ENCODE measurements at regions not wholly inside any gene's neighbourhood (a gene's known extent, or its start where the extent isn't known, plus 50 kb on each side); places are given as distances from the start of the nearest gene placed in this dataset.

- no peaks in the 10 kb centered on the region for H3K9me3 ChIP-seq (ENCODE audit: control insufficient read depth, low read depth, low read length)
- H2AFZ ChIP-seq (ENCODE audit: control insufficient read depth, low read length), result no peak overlapping the region
- FAIRE-seq (peak; percentile 75), DNase-seq (ENCODE audit: low read depth, low spot score) (peak; percentile 40)
- H3K27me3 ChIP-seq (ENCODE audit: control insufficient read depth, extremely low read depth, insufficient read depth, low read length), result no peaks in the 10 kb centered on the region
- TF ChIP-seq CTCF (optimal IDR thresholded peaks at IDR 0.05 in 1 of 3, IDR thresholded peaks at IDR 0.05 in 1 of 3, conservative IDR thresholded peaks at IDR 0.05 in 1 of 3; ENCODE audit: extremely low read depth in 1 of 3, insufficient read depth in 2 of 3, low read length in 3 of 3), result peak; percentile 86 to 98 (median 95)
- no peak for TF ChIP-seq EZH2 (IDR thresholded peaks at IDR 0.05; ENCODE audit: low read length)
- H3K4me1 ChIP-seq (ENCODE audit: control insufficient read depth, extremely low read depth, insufficient read depth, low read length), result no peaks in the 10 kb centered on the region
- H3K9ac ChIP-seq (ENCODE audit: control insufficient read depth, extremely low read depth, insufficient read depth, low read length), result no peak overlapping the region
- no peaks in the 10 kb centered on the region for H3K79me2 ChIP-seq (ENCODE audit: control insufficient read depth, insufficient read depth, low read length)
- no peaks in the 10 kb centered on the region for H3K9me1 ChIP-seq (ENCODE audit: control insufficient read depth, extremely low read depth, insufficient read depth, low read length)
- H4K20me1 ChIP-seq (ENCODE audit: control insufficient read depth, extremely low read depth, insufficient read depth, low read length), result no peaks in the 10 kb centered on the region
- H3K4me3 ChIP-seq (ENCODE audit: control insufficient read depth in 2 of 3, extremely low read depth in 1 of 3, insufficient read depth in 2 of 3, low read depth in 1 of 3, low read length in 3 of 3), result no peak overlapping the region
- no peak overlapping the region for H3K4me2 ChIP-seq (ENCODE audit: control insufficient read depth, extremely low read depth, insufficient read depth, low read depth, low read length)
- no peak overlapping the region for H3K27ac ChIP-seq (ENCODE audit: control insufficient read depth, insufficient read depth, low read length)
- H3K36me3 ChIP-seq (ENCODE audit: control insufficient read depth in 2 of 2, extremely low read depth in 1 of 2, insufficient read depth in 2 of 2, low read length in 2 of 2), result no peaks in the 10 kb centered on the region
- dilution Hi-C loops (cut with MboI; ENCODE audit: extremely low pct_ligation_motif_present, low sequenced_read_pairs), result no loop called here
Measured at GRCh38 chr4:12633053-12633651, 851.0 kb downstream of the RAB28 start.

GRCh38 chr4:12615822-12616221, 868.3 kb downstream of the RAB28 start:
- DNase-seq (ENCODE audit: low read depth, low spot score), result no peak
- H3K4me1 ChIP-seq (ENCODE audit: control insufficient read depth, extremely low read depth, insufficient read depth, low read length), result no peaks in the 10 kb centered on the region
- no peaks in the 10 kb centered on the region for H4K20me1 ChIP-seq (ENCODE audit: control insufficient read depth, extremely low read depth, insufficient read depth, low read length)
- no peak for FAIRE-seq
- H3K4me2 ChIP-seq (ENCODE audit: control insufficient read depth, extremely low read depth, insufficient read depth, low read depth, low read length), result no peak overlapping the region
- dilution Hi-C loops (cut with MboI; ENCODE audit: extremely low pct_ligation_motif_present, low sequenced_read_pairs), result no loop called here
- H3K4me3 ChIP-seq (ENCODE audit: control insufficient read depth in 2 of 3, extremely low read depth in 1 of 3, insufficient read depth in 2 of 3, low read depth in 1 of 3, low read length in 3 of 3), result no peak overlapping the region
- no peak overlapping the region for H3K27ac ChIP-seq (ENCODE audit: control insufficient read depth, insufficient read depth, low read length)
- H3K27me3 ChIP-seq (ENCODE audit: control insufficient read depth, extremely low read depth, insufficient read depth, low read length), result no peaks in the 10 kb centered on the region
- no peak overlapping the region for H2AFZ ChIP-seq (ENCODE audit: control insufficient read depth, low read length)
- no peak for TF ChIP-seq CTCF (optimal IDR thresholded peaks at IDR 0.05 in 1 of 3, IDR thresholded peaks at IDR 0.05 in 1 of 3, conservative IDR thresholded peaks at IDR 0.05 in 1 of 3; ENCODE audit: extremely low read depth in 1 of 3, insufficient read depth in 2 of 3, low read length in 3 of 3)
- no peak for TF ChIP-seq EZH2 (IDR thresholded peaks at IDR 0.05; ENCODE audit: low read length)
- H3K9me3 ChIP-seq (ENCODE audit: control insufficient read depth, low read depth, low read length), result no peaks in the 10 kb centered on the region
- H3K9ac ChIP-seq (ENCODE audit: control insufficient read depth, extremely low read depth, insufficient read depth, low read length), result no peak overlapping the region
- H3K9me1 ChIP-seq (ENCODE audit: control insufficient read depth, extremely low read depth, insufficient read depth, low read length), result no peaks in the 10 kb centered on the region
- H3K79me2 ChIP-seq (ENCODE audit: control insufficient read depth, insufficient read depth, low read length), result no peaks in the 10 kb centered on the region
- no peaks in the 10 kb centered on the region for H3K36me3 ChIP-seq (ENCODE audit: control insufficient read depth in 2 of 2, extremely low read depth in 1 of 2, insufficient read depth in 2 of 2, low read length in 2 of 2)

All from keratinocyte (primary cell).